GM18508 (cell line): ENCODE measurements at regions not wholly inside any gene's neighbourhood (a gene's known extent, or its start where the extent isn't known, plus 50 kb on each side); places are given as distances from the start of the nearest gene placed in this dataset.
"Not testable (repeated sequence)": the region's sequence is repeated elsewhere in the genome, so short reads cannot be mapped to it uniquely, and the experiment has no call there.

Experiments
- ATAC-seq: cut with Tn5 transposase; IDR thresholded peaks from one replicate; pipeline ENCODE4 v1.9.1; 2021; ENCODE audit warnings: moderate number of reproducible peaks; ENCODE audit not compliant: insufficient read depth, unreplicated experiment

DNA sequence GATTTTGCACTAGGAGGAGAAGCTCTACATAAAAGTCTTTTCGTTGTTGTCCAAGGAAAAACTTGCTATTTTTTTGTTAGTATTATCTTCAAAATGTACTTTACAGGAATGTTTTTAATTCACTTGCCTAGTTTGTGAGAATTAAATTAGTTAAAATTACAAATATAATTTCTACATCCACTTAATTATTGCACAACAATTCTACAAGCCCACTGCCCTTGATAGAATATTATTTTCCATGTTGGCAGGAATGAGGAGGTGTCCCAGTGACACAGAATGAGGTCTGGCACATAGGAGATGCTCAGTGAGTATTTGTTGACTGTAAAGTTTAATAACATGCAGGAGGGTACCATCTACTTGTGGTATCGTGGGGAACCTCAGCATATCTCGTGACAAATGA lies 255.4 kb downstream of the SDHAF3 start:
- no peak for ATAC-seq

DNA sequence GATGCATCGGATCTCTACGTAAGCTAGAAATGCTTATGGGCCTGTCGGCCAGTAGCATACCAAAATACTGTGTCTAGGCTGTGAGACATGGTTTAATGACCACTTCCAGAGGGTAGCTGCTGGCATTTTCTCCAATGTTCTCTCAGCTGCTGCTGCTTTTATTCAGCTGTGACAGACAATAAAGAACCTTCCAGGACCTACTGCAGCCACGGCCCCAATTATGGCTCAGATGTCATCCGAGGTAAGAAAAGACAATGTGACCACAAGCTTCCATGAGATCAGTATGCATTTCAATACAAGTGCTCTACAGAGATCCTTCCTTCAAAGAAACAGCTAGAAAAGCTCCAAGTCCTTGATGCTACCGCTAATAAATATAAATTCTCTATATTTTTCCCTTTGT lies 256.2 kb downstream of the SDHAF3 start:
- no peak for ATAC-seq

DNA sequence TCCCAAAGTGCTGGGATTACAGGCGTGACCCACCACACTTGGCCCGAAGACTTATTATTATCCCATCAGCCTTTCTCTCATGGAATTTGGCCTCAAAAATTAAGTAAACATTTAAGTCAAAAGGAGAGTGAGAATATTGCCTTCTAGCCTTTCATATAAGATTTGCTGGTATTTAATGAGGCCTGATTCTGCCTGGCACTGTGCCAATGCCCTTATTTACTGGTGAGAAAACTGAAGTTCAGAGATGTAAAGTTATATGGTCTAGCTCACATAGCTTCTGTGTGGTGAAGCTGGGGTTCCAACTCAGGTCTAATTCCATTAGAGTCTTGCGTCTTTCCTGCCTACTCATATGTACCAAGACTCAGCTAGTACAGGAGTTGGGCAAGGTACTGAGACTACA lies 260.2 kb downstream of the SDHAF3 start:
- no peak for ATAC-seq

DNA sequence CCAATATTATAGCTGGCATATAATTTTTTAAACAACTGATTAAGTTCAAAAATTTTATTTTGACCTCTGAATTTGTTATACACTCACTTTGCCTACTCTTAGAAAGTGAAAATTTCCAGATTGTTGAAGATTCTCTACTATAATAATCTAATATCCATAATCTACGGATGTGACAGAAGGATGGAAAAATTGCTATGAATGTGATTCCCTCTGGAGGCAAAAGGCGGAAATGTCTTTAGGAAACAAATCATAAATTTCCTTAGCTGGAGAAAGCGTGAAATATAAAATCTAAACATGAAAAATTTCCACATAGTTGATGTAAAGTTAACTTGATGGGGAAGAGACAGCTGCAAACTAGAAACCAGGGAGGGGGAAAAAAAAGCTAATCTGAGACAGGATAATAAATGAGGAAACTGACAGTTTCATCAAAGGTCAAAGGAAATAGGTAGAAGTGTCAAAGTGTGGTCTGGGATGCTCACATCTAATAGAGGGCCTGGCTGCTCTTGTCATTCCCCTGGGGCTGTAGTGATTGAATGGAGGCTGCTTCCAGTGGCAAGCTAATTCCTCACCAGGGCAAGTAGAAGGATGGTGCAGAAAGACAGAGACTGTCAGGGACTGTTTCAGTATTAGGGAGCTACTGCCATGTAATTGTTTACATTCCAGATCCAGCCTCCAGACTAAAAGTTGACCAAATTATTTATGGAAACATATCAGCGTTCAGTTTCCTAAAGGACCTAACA lies 264.5 kb downstream of the SDHAF3 start:
- ATAC-seq, result no peak

DNA sequence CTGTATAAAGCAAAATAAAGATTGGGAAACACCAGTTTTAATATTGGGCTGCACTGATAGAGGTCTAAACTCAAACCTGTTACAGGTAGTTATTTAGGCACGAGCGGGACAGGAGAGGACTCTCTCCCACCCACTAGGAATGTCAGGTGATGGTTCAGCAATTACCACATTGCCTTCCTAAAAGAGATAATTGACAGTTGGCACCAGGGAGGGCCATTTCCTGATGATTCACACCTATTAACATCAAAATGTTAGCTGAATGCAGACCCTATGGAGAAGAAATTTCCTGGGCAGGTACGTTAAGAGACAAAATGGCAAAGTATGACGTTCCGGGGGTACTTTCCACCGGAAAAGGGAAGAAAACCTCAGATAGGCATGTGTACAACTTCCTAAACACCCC lies 272.6 kb downstream of the SDHAF3 start:
- no peak for ATAC-seq

DNA sequence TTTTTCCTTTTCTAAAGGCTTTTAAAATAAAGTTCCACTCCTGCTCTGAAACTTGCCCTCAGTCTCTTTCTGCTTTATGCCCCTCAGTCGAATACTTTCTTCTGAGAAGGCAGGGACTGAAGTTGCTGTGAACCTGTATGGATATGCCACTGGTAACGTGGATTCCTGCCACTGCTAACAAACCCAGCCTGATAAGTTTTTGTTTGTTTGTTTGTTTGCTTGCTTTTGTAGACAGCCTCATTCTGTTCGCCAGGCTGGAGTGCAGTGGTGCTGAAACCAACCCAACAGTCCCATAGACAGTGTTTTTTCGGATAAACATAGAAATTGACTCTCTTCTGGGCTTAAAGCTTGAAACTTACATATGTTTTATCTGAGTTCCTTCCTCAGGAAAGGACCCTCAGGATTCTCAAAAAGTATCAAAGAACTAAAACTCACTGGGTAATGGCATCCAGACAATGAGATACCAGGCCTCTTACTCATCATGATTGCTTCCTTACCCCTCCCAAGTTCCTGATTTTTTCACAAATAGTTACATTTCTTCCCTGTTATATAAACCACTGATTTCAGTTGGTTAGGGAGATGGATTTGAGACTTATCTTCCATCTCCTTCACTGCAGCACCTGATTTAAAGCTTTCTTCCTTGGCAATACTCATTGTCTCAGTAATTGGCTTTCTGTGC lies 273.6 kb downstream of the SDHAF3 start:
- no peak for ATAC-seq

DNA sequence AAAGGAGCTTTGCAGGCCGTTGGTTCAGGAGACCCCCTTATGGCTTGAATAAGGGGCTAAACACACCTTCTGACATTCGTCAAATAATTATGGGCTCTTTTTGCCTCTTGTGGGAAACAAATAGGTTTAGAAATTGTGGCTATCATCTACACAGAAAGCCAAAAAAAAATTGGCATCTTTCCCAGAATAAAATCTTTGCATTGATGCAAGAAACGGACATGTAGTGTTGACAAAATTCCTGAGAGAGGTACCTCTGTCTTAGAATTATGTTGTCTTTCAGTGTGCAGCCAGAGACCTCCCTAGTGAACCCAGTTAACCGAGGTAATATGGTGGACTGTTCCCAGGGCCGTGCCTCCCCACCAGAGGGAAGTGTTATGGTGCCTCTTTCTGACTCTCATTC lies 283.9 kb downstream of the SDHAF3 start:
- no peak for ATAC-seq

DNA sequence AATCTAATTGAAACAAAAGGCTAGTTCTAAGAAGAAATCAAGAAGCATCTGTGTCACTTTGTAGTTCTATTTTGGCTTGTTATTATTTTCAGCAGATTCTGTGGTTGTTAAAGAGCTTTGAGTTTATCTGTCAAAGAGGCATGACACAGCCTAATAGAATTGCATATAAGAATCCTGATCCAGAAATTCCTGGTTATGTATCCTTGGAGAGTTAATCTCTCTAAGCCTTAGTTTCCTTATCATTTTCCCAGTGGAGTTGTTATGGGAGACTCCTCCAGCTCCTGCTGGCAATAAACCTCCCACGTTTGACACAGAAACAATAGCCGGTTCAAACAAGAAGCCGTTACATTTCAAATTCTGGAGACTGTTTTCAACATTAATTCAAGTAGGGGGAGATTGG lies 288.3 kb downstream of the SDHAF3 start:
- no peak for ATAC-seq

DNA sequence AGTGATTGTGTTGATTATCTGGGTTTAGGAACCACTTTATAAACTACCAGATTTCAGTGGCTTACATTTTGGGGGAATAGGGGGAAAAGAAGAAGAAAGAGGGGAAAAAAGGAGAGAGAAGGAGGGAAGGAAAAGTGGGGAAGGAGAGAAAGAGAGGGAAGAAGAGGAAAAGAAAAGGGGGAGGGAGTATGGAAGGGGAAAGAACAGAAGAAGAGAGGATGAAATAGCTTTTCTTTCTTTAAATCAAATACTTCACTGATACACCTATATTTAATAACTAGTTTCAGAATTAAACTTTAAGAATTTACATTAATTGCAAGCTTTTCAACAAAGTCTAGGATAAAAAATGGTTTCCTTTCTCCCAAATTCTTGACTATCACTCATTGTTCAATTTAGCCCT lies 289.6 kb downstream of the SDHAF3 start:
- ATAC-seq, result no peak

DNA sequence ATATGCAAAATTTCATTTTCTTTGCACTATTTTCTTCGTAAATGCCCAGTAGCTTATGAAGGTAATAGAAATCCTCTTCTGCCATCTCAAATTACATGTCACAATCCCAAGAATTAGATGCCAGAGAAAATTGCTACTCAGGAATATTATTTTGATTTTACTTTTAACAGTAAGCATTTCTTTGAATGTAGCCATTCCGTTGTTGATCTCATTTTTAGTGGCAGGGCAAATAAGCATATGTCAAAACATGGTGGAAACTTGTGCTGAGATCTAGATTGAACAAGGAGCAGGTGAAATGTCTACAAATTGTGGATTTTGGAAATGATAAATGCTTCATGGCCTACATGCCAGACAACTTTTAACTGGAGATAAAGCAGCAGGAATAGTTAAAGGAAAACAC lies 291.8 kb downstream of the SDHAF3 start:
- ATAC-seq, result no peak

DNA sequence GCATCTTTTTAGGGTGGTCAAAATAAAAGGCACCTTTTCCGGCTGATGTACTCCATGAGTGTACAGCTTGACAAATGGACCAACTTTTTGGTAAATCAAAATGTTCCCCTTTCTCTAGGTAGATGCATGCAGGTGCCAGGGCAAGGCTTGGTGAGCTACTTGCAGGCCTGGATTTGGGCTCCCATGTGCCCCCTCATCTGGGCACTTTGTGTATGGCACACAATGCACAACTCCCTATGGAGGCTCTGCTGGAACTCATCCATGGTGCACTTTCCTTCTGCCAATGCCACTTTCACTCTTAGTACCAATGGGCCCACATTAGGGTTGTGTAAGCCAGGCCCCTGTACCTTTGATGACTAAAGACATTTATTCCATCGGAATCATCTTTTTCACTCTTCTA lies 300.8 kb downstream of the SDHAF3 start:
- ATAC-seq, result no peak

DNA sequence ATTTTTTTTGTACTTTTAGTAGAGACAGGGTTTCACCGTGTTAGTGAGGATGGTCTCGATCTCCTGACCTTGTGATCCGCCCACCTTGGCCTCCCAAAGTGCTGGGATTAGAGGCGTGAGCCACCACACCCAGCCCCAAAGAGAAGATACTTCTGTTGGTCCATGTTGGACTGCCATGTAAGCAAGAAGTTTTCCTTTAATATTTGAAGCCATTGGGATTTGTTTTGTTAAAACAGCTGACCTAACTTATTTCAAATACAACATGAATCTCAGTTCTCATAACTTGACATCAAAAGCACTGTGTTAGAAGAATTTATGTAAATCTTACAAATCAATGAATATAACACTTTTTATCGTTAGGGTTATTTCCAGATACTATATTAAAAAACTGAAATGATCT lies 302.4 kb downstream of the SDHAF3 start:
- no peak for ATAC-seq

DNA sequence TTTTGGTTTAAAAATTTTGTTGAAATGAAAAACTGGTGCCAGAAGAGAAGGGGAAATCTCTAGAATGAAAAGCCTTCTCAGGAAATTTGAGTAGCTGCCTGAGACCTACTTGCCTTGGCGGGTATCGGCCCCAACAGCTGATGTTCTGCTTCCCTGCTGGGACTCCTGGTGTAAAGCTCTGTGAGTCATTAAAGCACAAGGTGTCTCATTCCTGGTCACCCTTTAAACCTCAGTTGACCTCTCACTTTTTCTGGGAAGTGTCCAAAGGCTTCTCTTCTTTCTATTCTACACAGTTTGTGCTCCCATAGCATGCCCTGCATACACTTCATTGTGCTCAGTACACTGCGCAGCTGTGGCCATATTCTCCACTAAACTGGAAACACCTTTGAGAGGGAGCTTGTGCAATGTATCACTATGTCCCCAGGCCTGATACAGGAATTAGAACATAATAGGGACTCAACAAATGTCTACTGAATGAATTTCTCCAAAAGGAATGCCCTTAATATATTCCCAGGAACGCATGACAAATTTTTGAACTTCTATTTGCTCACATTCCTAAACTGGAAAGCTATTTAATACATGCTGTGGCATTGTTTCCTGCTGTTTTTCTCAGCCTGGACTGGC lies 303.9 kb downstream of the SDHAF3 start:
- ATAC-seq, result no peak

DNA sequence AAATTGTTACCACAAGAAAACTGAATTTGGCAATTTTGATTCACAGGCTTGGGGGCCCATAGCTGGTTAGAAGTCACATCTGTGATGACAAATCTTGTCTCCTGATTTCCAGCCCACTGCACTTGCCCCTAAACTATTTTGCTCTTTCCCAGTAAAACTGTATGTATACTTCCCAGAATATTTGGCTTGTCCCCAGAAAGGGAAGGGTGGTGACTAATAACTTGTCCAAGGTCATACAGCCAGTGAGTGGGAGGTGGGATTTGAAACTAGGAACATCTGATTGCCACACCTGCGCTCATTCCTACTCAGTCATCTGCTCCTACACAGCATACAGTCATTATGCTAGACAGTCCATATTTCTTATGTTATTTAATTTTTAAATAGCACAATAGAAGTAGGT lies 304.5 kb downstream of the SDHAF3 start:
- no peak for ATAC-seq

DNA sequence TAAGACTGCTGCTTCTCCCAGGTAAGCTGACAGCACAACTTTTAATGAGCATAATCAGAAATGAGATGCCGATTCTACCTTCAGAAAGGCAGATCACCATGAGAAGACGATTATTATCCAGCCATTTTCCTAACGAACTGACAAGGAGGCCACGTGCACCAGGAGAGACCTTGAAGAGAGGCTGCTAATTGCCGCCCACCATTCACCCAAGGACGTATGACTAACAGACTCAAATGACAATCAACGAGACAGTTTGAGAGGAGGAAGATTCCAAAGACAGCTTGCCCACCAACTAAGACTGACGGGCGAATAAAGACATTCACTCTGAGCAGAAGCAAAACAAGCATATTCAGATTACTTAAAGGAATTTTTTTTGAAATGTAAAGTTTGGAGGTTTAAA lies 301.9 kb upstream of the TAC1 start:
- ATAC-seq, result no peak

DNA sequence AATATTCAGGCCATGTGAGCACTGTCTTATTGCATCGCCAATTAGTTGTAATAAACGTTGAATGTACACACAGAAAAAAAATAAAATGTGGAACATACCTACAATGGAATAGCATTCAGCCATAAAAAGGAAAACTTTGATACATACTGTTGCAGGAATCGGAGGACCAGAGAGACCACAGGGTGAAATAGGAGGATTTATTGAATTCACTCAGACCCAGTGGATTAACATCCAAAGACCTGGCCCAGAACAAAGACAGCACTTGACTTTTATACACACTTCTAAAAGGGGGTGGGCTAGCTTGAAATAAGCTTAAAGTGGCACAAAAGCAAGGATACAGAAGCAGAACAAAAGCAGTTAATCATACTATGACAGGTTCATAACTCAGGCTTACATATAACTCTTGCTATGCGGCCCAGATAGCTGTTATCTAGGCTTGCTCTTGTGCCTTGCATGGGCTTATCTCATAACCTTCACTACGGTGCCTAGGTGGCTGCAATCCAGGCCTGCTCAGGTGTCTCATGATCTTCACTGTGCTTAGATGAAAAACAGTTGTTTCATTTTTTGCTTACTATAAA lies 292.2 kb upstream of the TAC1 start:
- ATAC-seq, result no peak

DNA sequence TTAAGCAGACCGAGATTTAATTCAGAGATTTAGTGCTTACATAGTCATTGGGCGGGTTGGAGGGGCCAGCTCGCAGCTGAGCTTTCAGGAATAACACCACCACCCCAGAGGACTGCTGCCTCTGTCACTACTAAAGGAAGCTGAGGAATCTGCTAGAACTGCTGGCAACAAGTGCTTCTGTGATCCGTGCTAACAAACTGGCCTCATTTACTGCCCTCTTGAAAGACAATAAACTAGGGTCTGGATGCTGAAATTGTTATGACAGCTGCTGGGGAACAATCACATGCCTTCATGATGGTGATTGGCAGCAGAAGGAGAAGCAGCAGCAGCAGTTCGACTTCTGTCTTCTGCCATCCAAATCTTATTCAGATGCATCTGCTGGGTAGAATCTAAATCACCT lies 285.5 kb upstream of the TAC1 start:
- ATAC-seq, result no peak

DNA sequence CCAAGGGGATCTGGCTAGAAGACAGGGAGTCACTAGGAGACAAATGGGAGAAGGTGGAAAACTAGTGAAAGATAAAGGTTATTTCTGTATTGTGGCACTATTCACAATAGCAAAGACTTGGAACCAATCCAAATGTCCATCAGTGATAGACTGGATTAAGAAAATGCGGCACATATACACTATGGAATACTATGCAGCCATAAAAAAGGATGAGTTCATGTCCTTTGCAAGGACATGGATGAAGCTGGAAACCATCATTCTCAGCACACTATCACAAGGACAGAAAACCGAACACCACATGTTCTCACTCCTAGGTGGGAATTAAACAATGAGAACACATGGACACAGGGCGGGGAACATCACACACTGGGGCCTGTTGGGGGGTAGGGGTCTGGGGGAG lies 282.4 kb upstream of the TAC1 start:
- ATAC-seq, result not testable (repeated sequence)

DNA sequence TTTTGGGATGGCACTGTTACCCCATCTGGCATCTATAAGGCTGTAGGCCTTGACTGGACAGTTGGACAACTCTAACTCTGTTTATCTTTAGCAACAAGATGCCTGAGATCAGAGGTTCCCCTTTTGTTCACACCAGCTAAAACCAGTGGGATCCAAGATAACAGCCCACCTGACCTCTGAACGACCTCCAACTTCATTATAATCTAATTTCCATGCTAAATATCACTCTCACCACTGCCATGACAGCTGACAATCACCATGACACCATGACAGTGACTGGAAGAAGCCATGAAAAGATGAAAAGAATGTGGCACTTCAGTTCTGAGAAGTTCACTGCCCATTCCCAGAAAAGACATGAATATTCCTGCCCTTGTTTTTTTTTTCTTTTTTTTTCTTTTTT lies 281.4 kb upstream of the TAC1 start:
- ATAC-seq, result no peak

DNA sequence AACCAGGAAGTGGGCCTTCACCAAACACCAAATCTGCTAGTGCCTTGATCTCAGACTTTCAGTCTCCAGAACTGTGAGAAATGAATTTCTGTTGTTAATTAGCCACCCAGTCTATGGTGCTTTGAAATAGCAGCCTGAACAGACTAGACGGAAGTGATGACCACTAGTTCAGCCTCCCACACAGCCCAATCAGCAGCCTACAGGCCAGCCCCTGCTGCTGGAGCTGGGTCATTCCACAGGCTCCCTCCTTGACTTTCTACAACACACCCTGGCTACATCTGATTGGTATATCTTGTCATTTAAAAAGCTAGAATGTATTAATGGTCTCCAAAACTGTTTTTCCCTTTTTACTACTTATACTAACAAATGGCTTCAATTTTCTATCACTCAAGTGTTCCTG lies 277.2 kb upstream of the TAC1 start:
- no peak for ATAC-seq

DNA sequence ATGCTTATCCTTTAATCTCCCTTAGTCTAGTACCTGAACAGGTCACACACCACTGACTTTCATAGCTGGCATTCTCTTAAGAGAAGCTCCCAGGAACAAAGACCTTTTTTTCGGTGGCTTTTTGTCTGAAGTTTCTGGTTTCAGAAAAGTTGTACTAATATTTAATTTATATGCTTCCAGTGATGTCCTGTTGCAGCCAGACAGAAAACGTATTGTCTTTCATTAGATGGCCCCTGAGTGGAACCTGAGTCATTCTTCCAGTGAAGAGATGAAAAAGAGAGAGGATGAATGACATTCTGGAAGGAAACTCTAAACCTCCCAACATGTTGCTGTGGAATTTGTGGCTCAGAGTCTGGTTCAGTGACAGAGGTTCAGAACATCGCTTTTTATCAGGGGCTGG lies 274.8 kb upstream of the TAC1 start:
- no peak for ATAC-seq
